Dedifferentiated amniotic fluid mesenchymal stem cell (primary cell): ENCODE measurements at regions not wholly inside any gene's neighbourhood (a gene's known extent, or its start where the extent isn't known, plus 50 kb on each side); places are given as distances from the start of the nearest gene placed in this dataset.
A peak's percentile ranks its signal among the peaks of the same experiment; 100 is the strongest.
"Not testable (repeated sequence)": the region's sequence is repeated elsewhere in the genome, so short reads cannot be mapped to it uniquely, and the experiment has no call there.

ENCODE experiments used
- DNase-seq: peaks from one replicate; pipeline ENCODE4 v3.0.0-alpha.2; 2016; ENCODE audit errors: extremely low spot score

DNA sequence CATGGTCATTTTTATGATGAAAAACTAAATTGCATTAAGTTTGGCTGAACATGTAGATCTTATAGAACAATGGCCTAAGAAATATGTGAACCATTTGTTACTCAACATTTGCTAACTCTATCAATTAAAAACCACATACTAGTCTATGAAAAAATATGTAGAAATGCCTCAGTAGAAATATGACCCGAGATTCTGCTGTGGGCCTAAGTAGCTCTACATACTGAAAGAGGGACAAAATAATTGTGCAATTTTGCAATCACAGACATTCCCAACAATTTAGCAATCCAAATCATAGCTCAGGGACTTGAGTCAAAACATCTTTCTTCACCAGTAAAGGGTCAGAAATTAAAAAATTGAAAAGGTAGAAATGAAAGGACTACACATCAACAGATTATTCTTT is 619.0 kb downstream of the FRK start:
- DNase-seq, result peak; percentile 75

DNA sequence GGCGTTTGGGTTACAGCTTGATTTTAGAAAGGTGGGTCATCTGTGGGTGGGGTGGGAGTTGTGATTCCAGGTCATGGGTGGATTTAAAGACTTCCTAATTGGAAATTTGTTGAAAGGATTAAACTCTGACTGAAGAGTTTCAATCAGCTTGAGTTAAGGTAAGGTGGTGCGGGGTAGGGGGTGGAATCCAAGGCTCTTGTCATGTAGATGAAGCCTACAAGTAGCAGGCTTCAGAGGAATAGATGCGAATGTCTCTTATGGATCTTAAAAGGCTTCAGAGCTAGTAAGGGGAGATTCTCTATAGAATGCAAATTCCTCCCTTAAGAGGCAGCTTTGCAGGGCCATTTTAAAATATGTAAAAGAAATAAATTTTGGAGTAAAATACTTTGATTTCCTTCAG is 645.3 kb downstream of the FRK start:
- no peak for DNase-seq

DNA sequence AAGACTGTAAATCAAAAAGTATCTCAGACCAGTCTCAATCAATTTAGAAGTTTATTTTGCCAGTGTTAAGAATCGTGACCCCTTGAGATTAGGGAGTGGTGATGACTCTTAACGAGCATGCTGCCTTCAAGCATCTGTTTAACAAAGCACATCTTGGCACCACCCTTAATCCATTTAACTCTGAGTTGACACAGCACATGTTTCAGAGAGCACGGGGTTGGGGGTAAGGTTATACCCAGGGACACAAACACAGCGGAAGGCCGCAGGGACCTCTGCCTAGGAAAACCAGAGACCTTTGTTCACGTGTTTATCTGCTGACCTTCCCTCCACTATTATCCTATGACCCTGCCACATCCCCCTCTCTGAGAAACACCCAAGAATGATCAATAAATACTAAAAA is 645.8 kb downstream of the FRK start:
- DNase-seq, result not testable (repeated sequence)

DNA sequence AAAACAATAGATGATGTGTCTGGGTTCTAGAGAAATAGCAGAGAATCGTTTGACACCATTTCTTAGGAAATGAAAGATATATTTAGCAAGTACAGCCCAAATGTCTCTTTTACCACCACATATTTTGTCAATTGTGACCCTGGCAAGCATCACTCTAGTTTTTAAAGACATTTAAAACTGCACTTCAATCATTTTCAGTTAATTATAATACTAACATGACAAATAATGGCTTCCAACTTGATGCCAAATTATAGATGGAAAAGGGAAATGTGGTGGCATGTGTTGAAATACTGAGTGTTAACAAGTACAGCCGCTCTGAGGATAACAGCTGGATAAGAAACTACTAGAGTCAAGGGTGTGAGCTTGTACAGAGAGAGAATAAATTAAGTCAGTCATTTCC is 648.9 kb downstream of the FRK start:
- DNase-seq, result no peak

DNA sequence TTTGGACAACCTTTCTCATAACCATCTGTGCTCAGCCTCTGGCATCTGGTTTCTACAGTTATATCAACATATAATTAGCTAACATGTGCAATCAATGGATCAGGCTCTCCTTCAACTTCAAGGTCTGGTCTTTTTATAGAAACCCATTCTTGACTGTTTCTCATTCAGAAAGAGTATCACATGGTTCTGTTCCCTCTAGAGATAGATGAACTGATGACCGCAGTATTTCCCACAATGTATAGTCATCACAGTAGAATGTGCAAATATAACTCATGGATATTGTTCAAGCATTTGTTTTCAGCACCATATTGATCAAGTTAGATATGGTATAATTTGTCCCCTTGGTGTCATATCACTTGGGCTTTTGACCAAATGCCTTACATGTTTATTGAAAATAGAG is 656.2 kb downstream of the FRK start:
- no peak for DNase-seq

DNA sequence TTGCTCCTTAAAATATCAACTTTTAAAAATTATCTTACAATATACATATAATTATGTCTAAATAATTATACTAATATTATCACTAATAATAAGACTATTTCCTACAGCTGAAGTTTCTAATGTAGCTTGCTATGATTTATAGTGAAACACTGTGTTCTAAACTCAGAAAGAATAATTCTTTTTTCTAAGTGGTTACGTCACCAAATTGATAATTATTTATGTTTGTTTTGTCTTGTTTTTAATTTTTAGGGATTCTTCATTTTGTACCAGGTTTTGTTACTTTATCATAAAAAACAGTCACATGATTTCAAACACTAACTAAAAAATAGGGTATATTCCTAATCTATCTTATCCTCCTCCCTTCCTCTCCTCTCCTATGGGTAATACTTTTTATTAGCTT is 662.1 kb downstream of the FRK start:
- no peak for DNase-seq

DNA sequence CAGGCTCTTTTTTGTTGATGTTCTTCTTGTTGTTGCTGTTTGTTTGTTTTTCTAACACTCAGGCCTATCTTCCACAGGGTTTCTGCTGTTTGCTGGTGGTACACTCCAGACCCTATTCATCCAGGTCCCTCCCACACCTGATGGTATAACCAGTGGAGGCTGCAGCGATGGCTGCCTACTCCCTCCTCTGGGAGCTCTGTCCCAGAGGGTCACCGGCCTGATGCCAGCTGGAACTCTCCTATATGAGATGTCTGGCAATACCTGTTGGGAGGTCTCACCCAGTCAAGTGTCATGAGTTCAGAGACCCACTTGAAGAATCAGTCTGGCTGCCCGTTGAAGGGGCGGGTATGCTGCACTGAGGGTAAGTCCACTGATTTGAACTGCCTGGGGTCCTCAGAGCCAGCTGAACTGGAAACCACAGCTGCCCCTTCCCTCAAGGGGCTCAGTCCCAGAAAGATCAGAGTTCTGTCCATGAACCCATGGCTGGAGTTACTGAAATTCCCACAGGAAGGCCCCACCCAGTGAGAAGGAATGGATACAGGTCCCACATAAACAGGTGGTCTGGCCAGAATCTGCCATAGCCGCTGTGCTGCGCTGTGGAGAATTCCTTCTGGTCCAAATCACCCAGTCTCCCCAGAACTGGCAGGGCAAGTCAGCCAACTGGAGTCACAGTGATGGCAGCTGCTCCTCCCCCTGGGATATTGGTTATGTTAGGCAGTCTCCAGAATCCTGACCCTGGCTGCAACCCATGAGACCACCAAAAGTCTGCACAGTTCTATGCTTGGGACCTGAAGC is 664.4 kb downstream of the FRK start:
- no peak for DNase-seq

DNA sequence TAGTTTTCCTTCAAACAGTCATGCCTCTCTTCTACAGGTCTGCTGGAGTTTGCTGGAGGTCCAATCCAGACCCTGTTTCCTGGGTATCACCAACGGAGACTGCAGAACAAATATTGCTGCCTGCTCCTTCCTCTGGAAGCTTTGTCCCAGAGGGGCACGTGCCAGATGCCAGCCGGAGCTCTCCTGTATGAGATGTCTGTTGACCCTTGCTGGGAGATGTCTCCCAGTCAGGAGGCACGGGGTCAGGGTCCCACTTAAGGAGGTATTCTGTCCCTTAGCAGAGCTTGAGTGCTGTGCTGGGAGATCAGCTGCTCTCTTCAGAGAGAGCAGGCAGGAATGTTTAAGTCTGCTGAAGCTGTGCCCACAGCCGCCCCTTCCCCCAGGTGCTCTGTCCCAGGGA is 666.9 kb downstream of the FRK start:
- no peak for DNase-seq

DNA sequence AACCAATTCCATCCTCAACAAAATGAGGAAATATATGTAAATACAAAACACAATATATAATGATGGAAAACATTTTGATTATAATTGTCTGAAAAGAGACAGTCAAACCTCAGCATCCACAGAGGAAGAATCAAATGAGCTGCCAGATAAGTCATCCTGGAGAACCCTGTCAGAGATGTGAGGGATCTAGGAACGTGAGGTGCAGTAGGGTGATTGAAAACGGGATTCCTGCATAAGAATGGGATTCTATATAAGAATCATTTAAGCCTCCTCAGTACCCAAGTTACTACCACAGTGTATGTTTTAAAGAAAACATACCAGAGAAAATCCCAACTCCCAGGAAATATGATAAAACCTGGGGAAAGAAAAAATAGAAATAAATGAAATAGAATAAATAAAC is 690.5 kb downstream of the FRK start:
- no peak for DNase-seq

DNA sequence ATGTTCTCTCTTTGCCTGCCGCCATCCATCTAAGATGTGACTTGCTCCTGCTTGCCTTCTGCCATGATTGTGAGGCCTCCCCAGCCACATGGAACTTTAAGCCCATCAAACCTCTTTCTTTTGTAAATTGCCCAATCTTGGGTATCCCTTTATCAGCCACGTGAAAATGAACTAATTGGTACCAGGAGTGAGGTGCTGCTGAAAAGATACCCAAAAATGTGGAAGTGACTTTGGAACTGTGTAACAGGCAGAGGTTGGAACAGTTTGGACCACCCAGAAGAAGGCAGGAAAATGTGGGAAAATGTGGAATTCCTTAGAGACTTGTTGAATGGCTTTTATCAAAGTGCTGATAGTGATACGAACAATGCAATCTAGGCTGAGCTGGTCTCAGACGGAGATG is 694.9 kb downstream of the FRK start:
- no peak for DNase-seq

DNA sequence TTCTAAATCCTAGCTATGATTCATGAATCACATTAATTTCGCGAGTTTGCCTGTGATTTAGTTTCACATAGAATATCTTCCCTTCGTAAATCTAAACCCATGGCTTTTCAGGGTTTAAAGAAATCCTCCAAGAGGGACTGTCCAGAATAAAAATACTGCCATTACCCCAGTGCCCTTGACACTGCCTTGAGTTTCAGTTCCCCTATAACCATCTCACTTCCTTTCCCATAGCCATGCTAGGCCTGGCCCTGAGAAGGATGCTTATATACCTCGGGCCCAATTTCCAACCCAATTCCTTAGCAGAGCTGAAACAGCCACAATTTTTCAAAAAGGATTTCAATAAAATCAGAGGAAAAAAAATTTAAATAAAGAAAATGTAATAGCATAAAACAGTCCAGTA is 697.3 kb downstream of the FRK start:
- no peak for DNase-seq

DNA sequence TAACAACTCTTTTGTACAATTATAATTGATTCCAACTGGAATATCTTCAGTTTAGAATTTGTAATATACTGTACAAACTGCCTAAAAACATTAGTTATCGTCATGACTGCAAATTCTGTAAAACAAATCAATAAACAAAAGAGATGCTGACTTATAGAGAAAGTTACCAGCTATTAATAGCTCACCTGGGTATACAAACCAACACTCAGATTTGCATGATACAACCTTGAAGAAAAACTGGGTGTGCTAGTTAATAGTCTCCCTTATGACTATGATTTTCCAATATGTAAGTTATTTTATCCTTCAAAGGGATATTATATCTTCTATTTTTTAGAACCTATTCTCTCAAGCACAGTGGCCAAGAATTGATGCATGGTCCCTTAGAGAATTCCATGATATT is 698.5 kb downstream of the FRK start:
- DNase-seq, result no peak

DNA sequence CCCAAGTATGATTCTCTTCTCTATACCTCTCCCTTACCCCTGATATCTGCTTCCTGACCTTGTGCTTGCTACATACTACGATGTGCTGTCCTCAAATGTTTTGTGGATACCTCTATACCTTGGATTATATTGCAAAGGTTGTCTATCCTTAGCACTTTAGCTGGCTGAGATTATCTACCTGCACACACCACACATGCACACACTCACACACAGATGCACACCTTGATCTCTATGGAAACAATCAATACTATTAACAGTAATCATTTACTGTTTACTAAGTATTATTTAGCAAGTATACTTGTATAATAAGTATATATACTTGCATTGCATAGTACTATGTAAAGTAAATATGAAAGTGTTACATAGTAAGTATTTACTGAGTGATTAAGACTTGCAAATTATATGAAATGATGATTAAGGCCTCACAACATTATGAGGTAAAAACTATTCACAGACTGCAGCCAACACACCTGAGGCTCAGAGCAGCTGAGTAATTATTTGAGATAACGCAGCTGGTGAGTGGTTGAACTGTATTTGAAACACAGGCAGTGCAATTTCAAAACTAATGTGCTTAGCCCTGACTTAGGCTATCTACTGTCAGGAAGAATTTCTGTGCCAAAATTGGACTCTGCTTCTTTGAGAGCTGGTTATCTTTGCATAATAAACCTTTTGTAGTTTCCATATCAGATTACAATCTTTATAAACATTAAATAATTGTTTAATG is 699.9 kb downstream of the FRK start:
- no peak for DNase-seq

DNA sequence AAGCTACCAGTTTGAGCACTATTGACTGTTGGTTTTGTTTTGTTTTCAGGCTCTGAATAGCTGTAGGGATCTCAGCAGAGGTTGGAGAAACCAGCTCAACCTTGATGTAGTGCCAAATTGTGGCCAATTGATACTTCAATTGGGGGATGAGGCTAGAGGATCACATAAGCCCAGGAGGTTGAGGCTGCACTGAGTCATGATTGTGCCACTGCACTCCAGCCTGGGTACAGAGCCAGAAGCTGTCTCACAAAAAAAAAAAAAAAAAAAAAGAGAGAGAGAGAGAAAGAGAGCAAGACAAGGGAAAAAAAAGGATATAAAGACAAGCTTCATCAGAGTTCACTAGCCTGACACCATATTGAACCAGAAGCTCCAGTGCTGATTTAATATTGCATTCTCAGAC is 702.1 kb downstream of the FRK start:
- DNase-seq, result no peak

DNA sequence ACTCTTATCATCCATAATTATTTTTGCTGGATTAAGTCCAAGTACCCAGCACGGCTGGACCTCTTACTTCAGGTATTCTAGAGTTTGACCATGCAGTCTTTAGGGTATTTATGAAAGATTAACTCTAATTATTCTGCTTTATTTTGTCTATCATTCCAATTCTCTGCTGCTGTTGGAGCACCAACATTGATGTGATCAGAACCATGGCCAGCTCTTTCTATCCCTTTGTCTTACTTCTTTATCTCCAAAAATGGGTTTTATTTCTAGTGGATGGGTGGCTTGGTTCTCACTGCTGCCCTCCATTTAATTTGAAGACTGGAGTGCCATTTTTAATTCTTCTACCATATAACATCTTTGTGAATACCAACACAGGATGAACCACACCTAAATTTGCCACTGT is 704.3 kb downstream of the FRK start:
- no peak for DNase-seq

DNA sequence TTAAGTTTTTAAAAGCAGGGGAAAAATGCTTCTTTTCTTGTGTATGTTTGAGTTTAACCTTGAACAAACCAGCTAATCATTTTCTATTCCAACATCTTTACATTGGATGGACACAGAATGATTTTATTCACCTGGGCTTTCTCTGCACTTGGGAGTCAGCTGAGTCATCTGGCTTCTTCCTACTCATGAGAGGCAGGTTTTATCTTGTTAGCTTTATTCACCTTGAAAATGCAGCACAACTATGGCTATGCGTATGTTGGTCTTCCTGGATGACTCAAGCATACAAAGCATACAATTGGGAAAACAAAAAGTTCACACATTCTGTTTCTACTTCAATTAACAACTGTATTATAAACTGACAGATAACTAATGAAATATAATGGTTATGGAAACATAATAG is 737.7 kb downstream of the FRK start:
- DNase-seq, result no peak

DNA sequence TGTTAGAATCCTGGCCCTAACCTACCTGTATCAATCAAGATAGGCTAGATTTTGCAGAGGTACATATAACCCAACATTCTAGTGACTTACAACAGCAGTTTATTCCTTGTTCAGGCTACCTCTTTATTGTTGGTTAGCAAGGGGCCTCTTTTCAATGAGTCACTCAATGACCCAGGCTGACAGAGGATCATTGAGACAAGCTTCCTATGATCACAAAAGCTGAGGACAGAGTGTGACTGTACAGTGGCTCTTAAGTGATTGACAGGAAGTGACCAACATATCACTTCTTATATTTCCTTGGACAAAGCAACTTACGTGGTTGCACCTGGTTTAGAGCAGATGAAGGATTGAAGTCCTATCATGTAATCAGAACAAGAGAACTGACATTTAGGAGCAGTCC is 740.9 kb downstream of the FRK start:
- DNase-seq, result no peak

DNA sequence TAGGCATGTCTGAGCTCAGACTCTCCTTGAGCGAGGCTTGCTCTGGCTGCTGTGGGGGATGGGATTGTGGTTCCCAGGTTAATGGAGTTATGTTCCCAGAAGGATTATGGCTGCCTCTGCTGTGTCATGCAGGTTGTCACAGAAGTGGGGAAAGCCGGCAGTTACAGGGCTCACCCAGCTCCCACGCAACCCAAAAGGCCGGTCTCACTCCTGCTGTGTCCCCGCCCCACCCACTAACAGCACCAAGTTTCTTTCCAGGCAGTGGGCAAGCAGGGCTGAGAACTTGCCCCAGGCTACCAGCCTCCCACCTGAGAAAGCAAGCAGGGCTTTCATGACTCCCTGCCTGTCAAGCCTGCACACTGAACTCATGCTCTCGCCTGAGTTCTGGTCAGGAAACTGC is 750.5 kb downstream of the FRK start:
- no peak for DNase-seq

DNA sequence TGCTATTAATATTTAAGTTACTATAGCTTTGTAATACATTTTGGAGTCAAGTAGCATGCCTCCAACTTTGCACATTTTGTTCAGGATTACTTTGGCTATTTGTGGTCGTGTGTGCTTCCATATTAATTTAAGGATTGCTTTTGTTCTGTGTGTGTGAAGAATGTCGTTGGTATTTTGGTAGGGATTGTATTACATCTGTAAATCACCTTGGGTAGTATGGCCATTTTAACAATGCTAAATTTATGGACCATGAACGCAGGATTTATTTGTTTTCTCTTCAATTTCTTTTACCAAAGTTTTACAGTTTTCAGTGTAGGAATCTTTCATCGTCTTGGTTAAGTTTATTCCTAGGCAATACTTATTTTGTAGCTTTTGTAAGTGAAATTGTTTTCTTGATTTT is 758.0 kb downstream of the FRK start:
- DNase-seq, result no peak

DNA sequence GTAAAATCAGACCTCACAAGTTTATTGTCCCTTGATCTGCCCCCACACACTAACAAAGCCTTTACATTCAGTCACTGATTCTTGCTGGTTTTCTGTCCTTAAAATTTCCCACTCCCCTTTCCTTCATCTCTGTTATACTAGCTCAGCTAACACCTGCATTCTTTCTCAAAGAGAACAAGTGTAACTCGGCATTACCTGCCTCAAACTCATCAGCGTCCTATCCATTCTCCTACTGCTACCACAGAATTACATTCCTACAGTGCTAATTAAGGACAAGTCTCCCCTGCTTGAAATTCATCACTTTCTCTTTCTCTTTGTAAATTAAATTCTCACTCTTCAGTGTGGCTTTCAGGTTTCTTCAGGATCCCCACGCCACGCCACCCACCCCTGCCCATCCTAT is 773.2 kb downstream of the FRK start:
- DNase-seq, result no peak

DNA sequence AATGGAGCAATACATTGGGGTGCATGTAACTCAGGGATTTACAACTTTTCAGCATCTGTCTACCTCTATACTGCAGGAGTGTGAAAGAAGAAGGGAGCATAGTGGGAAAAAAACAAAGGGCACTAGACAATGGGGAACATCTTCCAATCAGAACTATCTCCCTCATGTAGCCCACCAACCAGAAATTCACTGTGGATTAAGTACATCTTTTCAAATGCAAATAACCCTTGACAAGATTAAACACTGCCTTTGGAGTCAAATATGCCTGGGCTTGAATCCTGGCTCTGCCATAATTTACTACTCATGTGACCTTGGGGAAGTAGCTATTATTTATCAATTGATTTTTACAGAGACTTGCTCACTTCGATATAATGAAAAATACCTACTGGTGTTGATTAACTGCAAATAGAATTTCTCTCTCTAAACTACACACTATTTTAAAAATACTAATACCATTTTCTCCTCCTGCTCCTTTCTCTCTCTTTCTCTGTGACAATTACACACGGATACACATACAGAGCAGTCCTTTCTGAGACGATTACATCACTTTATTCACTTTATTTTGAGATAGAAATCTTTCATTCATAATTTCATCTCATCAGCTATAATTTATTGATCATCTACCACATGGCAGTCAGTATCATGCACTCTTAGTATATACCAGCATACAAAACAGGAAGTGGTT is 783.7 kb downstream of the FRK start:
- DNase-seq, result no peak

DNA sequence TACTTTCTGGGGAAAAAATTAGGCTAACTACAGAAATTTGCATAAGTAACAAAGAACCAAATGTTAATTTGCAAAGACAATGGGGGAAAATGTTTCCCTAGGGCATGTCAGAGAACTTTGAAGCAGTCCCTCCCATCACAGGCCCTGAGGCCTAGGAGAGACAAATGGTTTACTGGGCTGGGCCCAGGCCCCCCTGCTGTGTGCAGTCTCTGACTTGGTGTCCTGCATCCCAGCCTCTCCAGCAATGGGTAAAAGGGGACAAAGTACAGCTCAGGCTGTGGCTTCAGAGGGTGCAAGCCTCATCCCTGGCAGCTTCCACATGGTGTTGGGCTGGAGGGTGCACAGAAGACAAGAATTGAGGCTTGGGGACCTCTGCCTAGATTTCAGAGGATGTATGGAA is 788.4 kb downstream of the FRK start:
- no peak for DNase-seq

DNA sequence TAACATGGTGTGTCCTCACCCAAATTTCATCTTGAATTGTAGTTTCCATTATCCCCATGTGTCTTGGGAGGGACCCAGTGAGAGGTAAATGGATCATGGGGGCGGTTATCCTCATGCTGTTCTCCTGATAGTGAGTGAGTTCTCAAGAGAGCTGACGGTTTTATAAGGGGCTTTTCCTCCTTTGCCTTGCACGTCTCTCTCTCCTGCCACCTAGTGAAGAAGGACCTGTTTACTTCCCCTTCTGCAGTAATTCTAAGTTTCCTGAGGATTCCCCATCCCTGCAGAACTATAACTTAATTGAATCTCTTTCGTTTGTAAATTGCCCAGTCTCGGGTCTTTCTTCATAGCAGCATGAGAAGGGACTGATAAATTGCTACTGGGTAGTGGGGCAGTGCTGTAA is 789.3 kb downstream of the FRK start:
- DNase-seq, result no peak
